ENCODE measurements at regions not wholly inside any gene's neighbourhood (a gene's known extent, or its start where the extent isn't known, plus 50 kb on each side); places are given as distances from the start of the nearest gene placed in this dataset.

- DNase-seq (ENCODE audit: low spot score): no peak
- TF ChIP-seq, protein P1, sequence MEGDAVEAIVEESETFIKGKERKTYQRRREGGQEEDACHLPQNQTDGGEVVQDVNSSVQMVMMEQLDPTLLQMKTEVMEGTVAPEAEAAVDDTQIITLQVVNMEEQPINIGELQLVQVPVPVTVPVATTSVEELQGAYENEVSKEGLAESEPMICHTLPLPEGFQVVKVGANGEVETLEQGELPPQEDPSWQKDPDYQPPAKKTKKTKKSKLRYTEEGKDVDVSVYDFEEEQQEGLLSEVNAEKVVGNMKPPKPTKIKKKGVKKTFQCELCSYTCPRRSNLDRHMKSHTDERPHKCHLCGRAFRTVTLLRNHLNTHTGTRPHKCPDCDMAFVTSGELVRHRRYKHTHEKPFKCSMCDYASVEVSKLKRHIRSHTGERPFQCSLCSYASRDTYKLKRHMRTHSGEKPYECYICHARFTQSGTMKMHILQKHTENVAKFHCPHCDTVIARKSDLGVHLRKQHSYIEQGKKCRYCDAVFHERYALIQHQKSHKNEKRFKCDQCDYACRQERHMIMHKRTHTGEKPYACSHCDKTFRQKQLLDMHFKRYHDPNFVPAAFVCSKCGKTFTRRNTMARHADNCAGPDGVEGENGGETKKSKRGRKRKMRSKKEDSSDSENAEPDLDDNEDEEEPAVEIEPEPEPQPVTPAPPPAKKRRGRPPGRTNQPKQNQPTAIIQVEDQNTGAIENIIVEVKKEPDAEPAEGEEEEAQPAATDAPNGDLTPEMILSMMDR (IDR thresholded peaks at IDR 0.05; ENCODE audit: poor library complexity): no peak
- TF ChIP-seq EZH2 (IDR thresholded peaks at IDR 0.05; ENCODE audit: borderline replicate concordance): no peak
- TF ChIP-seq EZH2phosphoT487 (IDR thresholded peaks at IDR 0.05; ENCODE audit: low read depth, severe bottlenecking, unreplicated experiment): no peak
- H3K4me3 ChIP-seq: no peak overlapping the region
- 92% methylated on average over 1 of the region's 1 CpG for WGBS (ENCODE audit: low lambda C conversion rate, missing lambda C conversion rate)
- no peaks in the 10 kb centered on the region for H3K36me3 ChIP-seq (replicated peaks; ENCODE audit: insufficient read depth, low read depth)
- H3K27ac ChIP-seq: no peak overlapping the region
- no peaks in the 10 kb centered on the region for H3K27me3 ChIP-seq
- no peaks in the 10 kb centered on the region for H3K9me2 ChIP-seq (replicated peaks; ENCODE audit: insufficient read depth)
- H3K4me2 ChIP-seq: no peak overlapping the region
- H2AFZ ChIP-seq: no peak overlapping the region
- no peaks in the 10 kb centered on the region for H3K4me1 ChIP-seq (ENCODE audit: insufficient read depth)
- no peaks in the 10 kb centered on the region for H4K20me1 ChIP-seq (ENCODE audit: insufficient read depth, poor library complexity, severe bottlenecking)
- no peaks in the 10 kb centered on the region for H3K79me2 ChIP-seq
- H3K9me3 ChIP-seq (ENCODE audit: low read depth): no peaks in the 10 kb centered on the region
Observed at GRCh38 chr6:140594806-140595128, 1220.3 kb upstream of the CITED2 start.

- TF ChIP-seq EZH2 (IDR thresholded peaks at IDR 0.05; ENCODE audit: borderline replicate concordance) (no peak), EZH2phosphoT487 (IDR thresholded peaks at IDR 0.05; ENCODE audit: low read depth, severe bottlenecking, unreplicated experiment) (no peak)
- TF ChIP-seq, protein P1 (IDR thresholded peaks at IDR 0.05; ENCODE audit: poor library complexity): no peak
- H2AFZ ChIP-seq: no peak overlapping the region
- H3K9me3 ChIP-seq (ENCODE audit: low read depth): no peaks in the 10 kb centered on the region
- H3K36me3 ChIP-seq (replicated peaks; ENCODE audit: insufficient read depth, low read depth): no peaks in the 10 kb centered on the region
- H3K9me2 ChIP-seq (replicated peaks; ENCODE audit: insufficient read depth): no peaks in the 10 kb centered on the region
- H3K27ac ChIP-seq: no peak overlapping the region
- H4K20me1 ChIP-seq (ENCODE audit: insufficient read depth, poor library complexity, severe bottlenecking): no peaks in the 10 kb centered on the region
- 95% methylated on average over 3 of the region's 3 CpGs for WGBS (ENCODE audit: low lambda C conversion rate, missing lambda C conversion rate)
- no peaks in the 10 kb centered on the region for H3K79me2 ChIP-seq
- no peak overlapping the region for H3K4me2 ChIP-seq
- H3K4me3 ChIP-seq: no peak overlapping the region
- no peaks in the 10 kb centered on the region for H3K27me3 ChIP-seq
- H3K4me1 ChIP-seq (ENCODE audit: insufficient read depth): no peaks in the 10 kb centered on the region
- no peak for DNase-seq (ENCODE audit: low spot score)
Observed at GRCh38 chr6:140592877-140593276, 1218.4 kb upstream of the CITED2 start.

- H3K9me2 ChIP-seq (replicated peaks; ENCODE audit: insufficient read depth): no peaks in the 10 kb centered on the region
Observed at GRCh38 chr6:140590641-140591040, 1216.2 kb upstream of the CITED2 start.

More at GRCh38 chr6:140590641-140591040, 1216.2 kb upstream of the CITED2 start:
- TF ChIP-seq EZH2phosphoT487 (IDR thresholded peaks at IDR 0.05; ENCODE audit: low read depth, severe bottlenecking, unreplicated experiment): no peak
- no peak for TF ChIP-seq EZH2 (IDR thresholded peaks at IDR 0.05; ENCODE audit: borderline replicate concordance)
- TF ChIP-seq, protein P1 (IDR thresholded peaks at IDR 0.05; ENCODE audit: poor library complexity): no peak
- DNase-seq (ENCODE audit: low spot score): no peak
- H3K79me2 ChIP-seq: no peaks in the 10 kb centered on the region
- H3K36me3 ChIP-seq (replicated peaks; ENCODE audit: insufficient read depth, low read depth): no peaks in the 10 kb centered on the region
- no peak overlapping the region for H3K4me3 ChIP-seq
- no peak overlapping the region for H2AFZ ChIP-seq
- no peak overlapping the region for H3K4me2 ChIP-seq
- H3K27ac ChIP-seq: no peak overlapping the region
- H3K27me3 ChIP-seq: no peaks in the 10 kb centered on the region
- H3K4me1 ChIP-seq (ENCODE audit: insufficient read depth): no peaks in the 10 kb centered on the region
- no peaks in the 10 kb centered on the region for H4K20me1 ChIP-seq (ENCODE audit: insufficient read depth, poor library complexity, severe bottlenecking)
- no peaks in the 10 kb centered on the region for H3K9me3 ChIP-seq (ENCODE audit: low read depth)

Data from hepatocyte (in vitro differentiated cells).